Keratinocyte (primary cell): ENCODE measurements at regions not wholly inside any gene's neighbourhood (a gene's known extent, or its start where the extent isn't known, plus 50 kb on each side); places are given as distances from the start of the nearest gene placed in this dataset.

Source experiments
- EZH2 ChIP-seq: IDR thresholded peaks from one replicate; pipeline ENCODE4 v1.6.1; 2012; ENCODE audit warnings: inconsistent platforms, mild to moderate bottlenecking, low read length, moderate library complexity
- TF ChIP-seq, protein P1 (sequence below), 3 experiments: IDR thresholded peaks in 1 of 3; conservative IDR thresholded peaks in 1 of 3; optimal IDR thresholded peaks in 1 of 3; 2 replicates in 2 of 3; 3 replicates in 1 of 3; pipeline versions ENCODE3 to v1.5.1; 2011; ENCODE audit warnings: low read length in 3 of 3, mild to moderate bottlenecking in 3 of 3, moderate library complexity in 2 of 3, control low read depth in 1 of 3, inconsistent platforms in 1 of 3; ENCODE audit not compliant: insufficient read depth in 2 of 3; ENCODE audit errors: extremely low read depth in 1 of 3

DNA sequence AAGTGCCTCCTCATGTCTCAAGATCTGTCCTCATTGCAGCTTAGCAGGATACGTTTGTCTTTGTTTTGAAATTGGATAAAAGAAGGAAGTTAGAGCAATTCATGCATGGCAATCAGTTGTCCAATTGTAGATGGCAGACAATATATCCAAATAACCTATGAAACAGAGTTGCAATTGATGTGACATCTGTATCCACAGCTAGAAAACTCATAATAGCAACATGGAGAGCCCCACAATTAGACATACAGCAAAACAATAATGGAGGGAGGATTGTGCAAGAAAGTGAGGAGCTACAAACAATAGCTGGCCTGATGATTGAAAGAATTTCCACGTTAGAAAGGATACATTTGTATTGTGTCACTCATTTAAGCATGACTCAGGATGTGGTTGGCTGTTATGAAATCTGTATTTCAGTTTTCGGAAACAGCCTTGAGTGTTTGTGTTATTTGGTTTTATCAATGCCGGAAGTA lies 132.0 kb downstream of the FAM174A start:
- TF ChIP-seq, protein P1, sequence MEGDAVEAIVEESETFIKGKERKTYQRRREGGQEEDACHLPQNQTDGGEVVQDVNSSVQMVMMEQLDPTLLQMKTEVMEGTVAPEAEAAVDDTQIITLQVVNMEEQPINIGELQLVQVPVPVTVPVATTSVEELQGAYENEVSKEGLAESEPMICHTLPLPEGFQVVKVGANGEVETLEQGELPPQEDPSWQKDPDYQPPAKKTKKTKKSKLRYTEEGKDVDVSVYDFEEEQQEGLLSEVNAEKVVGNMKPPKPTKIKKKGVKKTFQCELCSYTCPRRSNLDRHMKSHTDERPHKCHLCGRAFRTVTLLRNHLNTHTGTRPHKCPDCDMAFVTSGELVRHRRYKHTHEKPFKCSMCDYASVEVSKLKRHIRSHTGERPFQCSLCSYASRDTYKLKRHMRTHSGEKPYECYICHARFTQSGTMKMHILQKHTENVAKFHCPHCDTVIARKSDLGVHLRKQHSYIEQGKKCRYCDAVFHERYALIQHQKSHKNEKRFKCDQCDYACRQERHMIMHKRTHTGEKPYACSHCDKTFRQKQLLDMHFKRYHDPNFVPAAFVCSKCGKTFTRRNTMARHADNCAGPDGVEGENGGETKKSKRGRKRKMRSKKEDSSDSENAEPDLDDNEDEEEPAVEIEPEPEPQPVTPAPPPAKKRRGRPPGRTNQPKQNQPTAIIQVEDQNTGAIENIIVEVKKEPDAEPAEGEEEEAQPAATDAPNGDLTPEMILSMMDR (optimal IDR thresholded peaks at IDR 0.05 in 1 of 3, IDR thresholded peaks at IDR 0.05 in 1 of 3, conservative IDR thresholded peaks at IDR 0.05 in 1 of 3; ENCODE audit: extremely low read depth in 1 of 3, insufficient read depth in 2 of 3, low read length in 3 of 3), result no peak
- no peak for TF ChIP-seq EZH2
